HUES6 (cell line): ENCODE measurements at regions not wholly inside any gene's neighbourhood (a gene's known extent, or its start where the extent isn't known, plus 50 kb on each side); places are given as distances from the start of the nearest gene placed in this dataset.
"Not testable (repeated sequence)": the region's sequence is repeated elsewhere in the genome, so short reads cannot be mapped to it uniquely, and the experiment has no call there.

Source experiments
- H3K27ac ChIP-seq: 2 replicates; pipeline ENCODE4 v1.7.0; 2013; ENCODE audit warnings: low read depth, mild to moderate bottlenecking, low read length, inconsistent platforms
- H3K27me3 ChIP-seq: 2 replicates; pipeline ENCODE4 v1.6.1; 2013; ENCODE audit warnings: low read length; ENCODE audit not compliant: control insufficient read depth, insufficient read depth
- H3K36me3 ChIP-seq: 2 replicates; pipeline ENCODE4 v1.6.1; 2013; ENCODE audit warnings: low read length; ENCODE audit not compliant: control insufficient read depth, insufficient read depth
- H3K4me1 ChIP-seq: 2 replicates; pipeline ENCODE4 v1.6.1; 2013; ENCODE audit warnings: low read length; ENCODE audit not compliant: control insufficient read depth, insufficient read depth
- H3K4me3 ChIP-seq: 2 replicates; pipeline ENCODE4 v1.5.1; 2013; ENCODE audit warnings: low read depth, low read length
- H3K9ac ChIP-seq: one replicate; pipeline ENCODE4 v1.6.1; 2013; ENCODE audit warnings: mild to moderate bottlenecking, low read length
- H3K9me3 ChIP-seq: 2 replicates; pipeline ENCODE4 v1.6.1; 2013; ENCODE audit warnings: low read depth, low read length; ENCODE audit not compliant: control insufficient read depth, insufficient read depth

- no peak overlapping the region for H3K9ac ChIP-seq
- no peak overlapping the region for H3K27ac ChIP-seq
- H3K36me3 ChIP-seq = no peaks in the 10 kb centered on the region
- no peak overlapping the region for H3K4me3 ChIP-seq
- peaks cover 13% of the 10 kb centered on the region for H3K27me3 ChIP-seq
- H3K4me1 ChIP-seq = peaks cover 53% of the 10 kb centered on the region
- peaks cover 17% of the 10 kb centered on the region for H3K9me3 ChIP-seq
These were observed 406.0 kb downstream of the BCOR start for GRCh38 chrX:39691724-39692123.

GRCh38 chrX:39692796-39693195, 405.0 kb downstream of the BCOR start:
- H3K27ac ChIP-seq = peak overlapping the region; percentile 38; the same call in 1 of the 2 replicates
- peak overlapping the region; percentile 29; the same call in 1 of the 2 replicates for H3K4me3 ChIP-seq
- H3K36me3 ChIP-seq = no peaks in the 10 kb centered on the region
- H3K4me1 ChIP-seq = peaks cover 45% of the 10 kb centered on the region
- H3K27me3 ChIP-seq = peaks cover 10% of the 10 kb centered on the region
- peak overlapping the region; percentile 8 for H3K9ac ChIP-seq
- H3K9me3 ChIP-seq = peaks cover 28% of the 10 kb centered on the region

GRCh38 chrX:39693298-39693697, 404.5 kb downstream of the BCOR start:
- Histone ChIP-seq H3K9me3 (peaks cover 29% of the 10 kb centered on the region), H3K9ac (peak overlapping the region; percentile 8), H3K36me3 (no peaks in the 10 kb centered on the region), H3K27ac (peak overlapping the region; percentile 38; the same call in 1 of the 2 replicates), H3K4me1 (peaks cover 40% of the 10 kb centered on the region), H3K27me3 (peaks cover 9% of the 10 kb centered on the region), H3K4me3 (peak overlapping the region; percentile 29; the same call in 1 of the 2 replicates)

- not testable (repeated sequence) for H3K9ac ChIP-seq, H3K4me1 ChIP-seq, H3K4me3 ChIP-seq, H3K27ac ChIP-seq, H3K9me3 ChIP-seq, H3K27me3 ChIP-seq, H3K36me3 ChIP-seq
These were observed 395.1 kb downstream of the BCOR start for GRCh38 chrX:39702636-39703035.

- Histone ChIP-seq H3K27ac (no peak overlapping the region), H3K9me3 (peaks cover 6% of the 10 kb centered on the region; the same call in 1 of the 2 replicates), H3K36me3 (no peaks in the 10 kb centered on the region), H3K27me3 (no peaks in the 10 kb centered on the region), H3K4me1 (no peaks in the 10 kb centered on the region), H3K9ac (no peak overlapping the region), H3K4me3 (no peak overlapping the region)
These were observed 394.5 kb downstream of the BCOR start for GRCh38 chrX:39703307-39703706.

- no peak overlapping the region for H3K27ac ChIP-seq
- H3K27me3 ChIP-seq = no peaks in the 10 kb centered on the region
These were observed 393.2 kb downstream of the BCOR start for GRCh38 chrX:39704590-39704989.

GRCh38 chrX:39705290-39705689, 392.5 kb downstream of the BCOR start:
- H3K9ac ChIP-seq = no peak overlapping the region
- no peaks in the 10 kb centered on the region for H3K36me3 ChIP-seq
- H3K27ac ChIP-seq = no peak overlapping the region
- H3K4me1 ChIP-seq = no peaks in the 10 kb centered on the region
- peaks cover 16% of the 10 kb centered on the region for H3K9me3 ChIP-seq
- H3K4me3 ChIP-seq = no peak overlapping the region
- no peaks in the 10 kb centered on the region for H3K27me3 ChIP-seq

More at GRCh38 chrX:39704590-39704989, 393.2 kb downstream of the BCOR start:
- no peak overlapping the region for H3K4me3 ChIP-seq
- H3K9me3 ChIP-seq = peaks cover 13% of the 10 kb centered on the region
- no peak overlapping the region for H3K9ac ChIP-seq
- no peaks in the 10 kb centered on the region for H3K36me3 ChIP-seq
- no peaks in the 10 kb centered on the region for H3K4me1 ChIP-seq

- H3K9me3 ChIP-seq = peaks cover 17% of the 10 kb centered on the region
- H3K4me1 ChIP-seq = no peaks in the 10 kb centered on the region
- no peak overlapping the region for H3K27ac ChIP-seq
- H3K36me3 ChIP-seq = no peaks in the 10 kb centered on the region
- no peak overlapping the region for H3K9ac ChIP-seq
- H3K4me3 ChIP-seq = no peak overlapping the region
- H3K27me3 ChIP-seq = no peaks in the 10 kb centered on the region
These were observed 388.4 kb downstream of the BCOR start for GRCh38 chrX:39709364-39709763.

GRCh38 chrX:39709812-39710211, 387.9 kb downstream of the BCOR start:
- H3K9ac ChIP-seq = no peak overlapping the region
- H3K36me3 ChIP-seq = no peaks in the 10 kb centered on the region
- H3K9me3 ChIP-seq = peaks cover 17% of the 10 kb centered on the region
- H3K4me3 ChIP-seq = no peak overlapping the region
- H3K27ac ChIP-seq = no peak overlapping the region
- H3K27me3 ChIP-seq = no peaks in the 10 kb centered on the region
- no peaks in the 10 kb centered on the region for H3K4me1 ChIP-seq

- Histone ChIP-seq H3K9ac (no peak overlapping the region), H3K9me3 (peaks cover 17% of the 10 kb centered on the region), H3K4me3 (no peak overlapping the region), H3K27me3 (no peaks in the 10 kb centered on the region), H3K36me3 (no peaks in the 10 kb centered on the region), H3K4me1 (peaks cover 2% of the 10 kb centered on the region; the same call in 1 of the 2 replicates), H3K27ac (no peak overlapping the region)
These were observed 387.0 kb downstream of the BCOR start for GRCh38 chrX:39710776-39711175.

GRCh38 chrX:39714471-39714870, 383.3 kb downstream of the BCOR start:
- Histone ChIP-seq H3K9ac (no peak overlapping the region), H3K9me3 (peaks cover 11% of the 10 kb centered on the region), H3K27ac (no peak overlapping the region), H3K4me1 (peaks cover 9% of the 10 kb centered on the region; the same call in 1 of the 2 replicates), H3K4me3 (no peak overlapping the region), H3K27me3 (no peaks in the 10 kb centered on the region), H3K36me3 (no peaks in the 10 kb centered on the region)

- H3K4me3 ChIP-seq = no peak overlapping the region
- H3K9ac ChIP-seq = no peak overlapping the region
- no peak overlapping the region for H3K27ac ChIP-seq
- H3K36me3 ChIP-seq = no peaks in the 10 kb centered on the region
- peaks cover 9% of the 10 kb centered on the region; the same call in 1 of the 2 replicates for H3K4me1 ChIP-seq
- peaks cover 3% of the 10 kb centered on the region; the same call in 1 of the 2 replicates for H3K9me3 ChIP-seq
- no peaks in the 10 kb centered on the region for H3K27me3 ChIP-seq
These were observed 381.4 kb downstream of the BCOR start for GRCh38 chrX:39716401-39716800.
